PC-9 (cell line): ENCODE measurements at regions not wholly inside any gene's neighbourhood (a gene's known extent, or its start where the extent isn't known, plus 50 kb on each side); places are given as distances from the start of the nearest gene placed in this dataset.

Source experiments
- BruUV-seq: library from RNA; stranded (reverse); fragments of 400-500 nt; replicated peaks from 2 replicates; lab custom pipeline; 2021; lab: Mats Ljungman, UMichigan
- CTCF ChIA-PET: fragments of 300-600 bp; sonication (Branson Sonifier 250); formaldehyde crosslinking; loops from one replicate; lab custom pipeline; 2022; ENCODE audit warnings: antibody characterized with exemption; lab: Charles Lee
- POLR2A ChIA-PET: fragments of 300-600 bp; sonication (Branson Sonifier 250); formaldehyde crosslinking; loops from one replicate; lab custom pipeline; 2022; ENCODE audit warnings: antibody characterized with exemption; ENCODE audit not compliant: unreplicated experiment; lab: Charles Lee
- DNase-seq, 2 experiments: peaks; one replicate each; pipeline versions ENCODE4 v3.0.0 to v3.0.0-alpha.2; 2015 to 2022; ENCODE audit warnings: mixed read lengths in 1 of 2
- H2AFZ ChIP-seq: fragments of 200-600 bp; sonication (generic); 2 replicates; pipeline ENCODE4 v1.8.1; 2017; ENCODE audit warnings: antibody characterized with exemption
- H3F3A ChIP-seq: fragments of 200-600 bp; sonication (generic); 2 replicates; pipeline ENCODE4 v1.8.1; 2017; ENCODE audit warnings: antibody characterized with exemption, mild to moderate bottlenecking, low read depth; ENCODE audit not compliant: insufficient read depth
- H3K27ac ChIP-seq: fragments of 200-600 bp; sonication (generic); 2 replicates; pipeline ENCODE4 v1.6.1; 2016; ENCODE audit warnings: mixed run types
- H3K27me3 ChIP-seq: fragments of 200-600 bp; sonication (generic); 2 replicates; pipeline ENCODE4 v1.6.1; 2016; ENCODE audit warnings: low read depth, mixed run types; ENCODE audit not compliant: insufficient read depth
- H3K36me3 ChIP-seq: fragments of 200-600 bp; sonication (generic); 2 replicates; pipeline ENCODE4 v1.6.1; 2016; ENCODE audit warnings: low read depth, mixed run types
- H3K4me1 ChIP-seq: fragments of 200-600 bp; sonication (generic); replicated peaks from 2 replicates; pipeline ENCODE4 v1.6.1; 2016; ENCODE audit warnings: mixed run types; ENCODE audit not compliant: insufficient read depth
- H3K4me2 ChIP-seq: fragments of 200-600 bp; sonication (generic); 2 replicates; pipeline ENCODE4 v1.6.1; 2017; ENCODE audit warnings: mixed run types
- H3K4me3 ChIP-seq: fragments of 200-600 bp; sonication (generic); 2 replicates; pipeline ENCODE4 v1.6.1; 2016; ENCODE audit warnings: mixed run types
- H3K79me2 ChIP-seq: fragments of 200-600 bp; sonication (generic); 2 replicates; pipeline ENCODE4 v1.6.1; 2017; ENCODE audit warnings: low read depth, mixed run types
- H3K9me2 ChIP-seq: fragments of 200-600 bp; sonication (generic); 2 replicates; pipeline ENCODE4 v1.8.1; 2017; ENCODE audit warnings: mild to moderate bottlenecking; ENCODE audit not compliant: insufficient read depth
- H3K9me3 ChIP-seq: fragments of 200-600 bp; sonication (generic); 2 replicates; pipeline ENCODE4 v1.8.1; 2016; ENCODE audit warnings: low read depth; ENCODE audit not compliant: insufficient read depth
- H4K20me1 ChIP-seq: fragments of 200-600 bp; sonication (generic); 2 replicates; pipeline ENCODE4 v1.8.1; 2017; ENCODE audit not compliant: insufficient read depth
- EZH2 ChIP-seq: fragments of 200-600 bp; sonication (generic); IDR thresholded peaks from 2 replicates; pipeline ENCODE4 v1.8.0; 2017; ENCODE audit warnings: antibody characterized with exemption, low read depth
- intact Hi-C: fragments of 100-400 bp; cut with micrococcal nuclease; formaldehyde crosslinking; loops from one replicate; pipeline ENCODE4 v1.10.0; 2022; ENCODE audit not compliant: unreplicated experiment
- TF ChIP-seq, protein P1 (sequence below): fragments of 200-600 bp; sonication (generic); conservative IDR thresholded peaks from 2 replicates; pipeline ENCODE4 v1.6.1; 2017; ENCODE audit warnings: mixed run types, antibody characterized with exemption, mild to moderate bottlenecking, moderate library complexity

DNA sequence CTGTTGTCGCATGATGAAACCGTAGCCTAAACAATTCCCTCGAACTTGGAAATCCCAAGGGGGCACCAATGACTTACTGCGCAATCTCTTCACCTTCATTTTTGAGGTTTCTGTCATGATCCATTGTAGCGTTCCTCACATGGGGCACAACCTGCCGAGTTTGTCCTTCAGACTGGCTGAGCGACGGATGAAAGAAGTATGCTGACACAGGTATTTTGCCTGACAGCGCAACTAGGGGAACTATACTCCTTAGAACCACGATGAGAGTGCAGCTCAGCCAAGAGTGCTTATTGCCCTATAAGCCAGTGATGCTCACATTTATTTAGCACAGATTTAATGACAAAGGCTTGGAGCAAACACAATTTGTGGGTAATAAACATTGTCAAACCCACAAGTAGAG, 106.3 kb upstream of the ZNF267 start:
- no peak overlapping the region for H3K27ac ChIP-seq
- TF ChIP-seq EZH2 = no peak
- TF ChIP-seq, protein P1, sequence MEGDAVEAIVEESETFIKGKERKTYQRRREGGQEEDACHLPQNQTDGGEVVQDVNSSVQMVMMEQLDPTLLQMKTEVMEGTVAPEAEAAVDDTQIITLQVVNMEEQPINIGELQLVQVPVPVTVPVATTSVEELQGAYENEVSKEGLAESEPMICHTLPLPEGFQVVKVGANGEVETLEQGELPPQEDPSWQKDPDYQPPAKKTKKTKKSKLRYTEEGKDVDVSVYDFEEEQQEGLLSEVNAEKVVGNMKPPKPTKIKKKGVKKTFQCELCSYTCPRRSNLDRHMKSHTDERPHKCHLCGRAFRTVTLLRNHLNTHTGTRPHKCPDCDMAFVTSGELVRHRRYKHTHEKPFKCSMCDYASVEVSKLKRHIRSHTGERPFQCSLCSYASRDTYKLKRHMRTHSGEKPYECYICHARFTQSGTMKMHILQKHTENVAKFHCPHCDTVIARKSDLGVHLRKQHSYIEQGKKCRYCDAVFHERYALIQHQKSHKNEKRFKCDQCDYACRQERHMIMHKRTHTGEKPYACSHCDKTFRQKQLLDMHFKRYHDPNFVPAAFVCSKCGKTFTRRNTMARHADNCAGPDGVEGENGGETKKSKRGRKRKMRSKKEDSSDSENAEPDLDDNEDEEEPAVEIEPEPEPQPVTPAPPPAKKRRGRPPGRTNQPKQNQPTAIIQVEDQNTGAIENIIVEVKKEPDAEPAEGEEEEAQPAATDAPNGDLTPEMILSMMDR = no peak
- H2AFZ ChIP-seq = no peak overlapping the region
- H3K27me3 ChIP-seq = no peaks in the 10 kb centered on the region
- no peaks in the 10 kb centered on the region for H3K36me3 ChIP-seq
- H3K4me3 ChIP-seq = no peak overlapping the region
- ChIA-PET POLR2A (no interaction called here), CTCF (no interaction called here)
- H3K4me2 ChIP-seq = no peak overlapping the region
- no peaks in the 10 kb centered on the region for H3F3A ChIP-seq
- no peaks in the 10 kb centered on the region for H4K20me1 ChIP-seq
- intact Hi-C loops = no loop called here
- H3K9me2 ChIP-seq = no peaks in the 10 kb centered on the region
- H3K79me2 ChIP-seq = no peaks in the 10 kb centered on the region
- H3K4me1 ChIP-seq = no peaks in the 10 kb centered on the region
- no peak for DNase-seq
- peaks cover 47% of the 10 kb centered on the region for H3K9me3 ChIP-seq
- no TSS peak for BruUV-seq

DNA sequence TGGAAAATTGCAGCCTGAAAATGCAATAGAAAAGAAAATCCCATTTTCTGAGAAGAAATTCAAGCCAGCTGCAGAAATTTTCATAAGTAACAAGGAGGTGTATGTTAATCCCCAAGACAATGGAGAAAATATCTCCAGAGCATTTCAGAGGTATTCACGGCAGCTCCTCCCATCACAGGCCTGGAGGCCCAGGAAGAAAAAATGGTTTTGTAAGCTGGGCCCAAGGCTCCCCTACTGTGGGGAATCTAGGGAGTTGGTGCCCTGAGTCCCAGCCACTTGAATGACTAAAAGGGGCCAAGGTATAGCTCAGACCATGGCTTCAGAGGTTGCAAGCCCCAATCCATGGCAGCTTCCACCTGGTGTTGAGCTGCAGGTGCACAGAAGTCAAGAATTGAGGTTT, 93.3 kb upstream of the ZNF267 start:
- no peak for DNase-seq
- CTCF ChIA-PET = no interaction called here
- no TSS peak for BruUV-seq
- POLR2A ChIA-PET = no interaction called here
- no peak for TF ChIP-seq EZH2
- TF ChIP-seq, protein P1 = no peak
- Histone ChIP-seq H3K27me3 (no peaks in the 10 kb centered on the region), H3K4me2 (no peak overlapping the region), H2AFZ (no peak overlapping the region), H3K4me1 (no peaks in the 10 kb centered on the region), H3F3A (no peaks in the 10 kb centered on the region), H4K20me1 (no peaks in the 10 kb centered on the region), H3K9me3 (peaks cover 7% of the 10 kb centered on the region; the same call in 1 of the 2 replicates), H3K27ac (no peak overlapping the region), H3K4me3 (no peak overlapping the region), H3K79me2 (no peaks in the 10 kb centered on the region), H3K9me2 (no peaks in the 10 kb centered on the region), H3K36me3 (no peaks in the 10 kb centered on the region)
- intact Hi-C loops = no loop called here

DNA sequence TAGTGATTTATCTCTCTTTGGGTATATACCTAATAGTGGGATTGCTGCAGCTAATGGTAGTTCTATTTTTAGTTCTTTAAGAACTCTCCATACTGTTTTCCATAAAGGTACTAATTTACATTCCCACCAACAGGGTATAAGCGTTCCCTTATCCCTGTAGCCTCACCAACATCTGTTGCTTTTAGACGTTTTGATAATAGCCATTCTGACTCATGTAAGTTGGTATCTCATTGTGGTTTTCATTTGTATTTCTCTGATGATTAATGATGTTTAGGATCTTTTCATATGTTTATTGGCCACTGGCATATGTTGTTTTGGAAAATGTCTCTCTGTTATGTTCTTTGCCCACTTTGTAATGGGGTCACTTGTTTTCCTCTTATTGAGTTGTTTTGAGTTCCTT, 88.5 kb upstream of the ZNF267 start:
- no peak for TF ChIP-seq EZH2
- TF ChIP-seq, protein P1 = no peak

More for the DNA sequence above, 88.5 kb upstream of the ZNF267 start:
- Histone ChIP-seq H3K27ac (no peak overlapping the region), H3K36me3 (no peaks in the 10 kb centered on the region), H3K9me2 (no peaks in the 10 kb centered on the region), H4K20me1 (no peaks in the 10 kb centered on the region), H3K4me3 (no peak overlapping the region), H3K79me2 (no peaks in the 10 kb centered on the region), H3F3A (no peaks in the 10 kb centered on the region), H3K4me1 (no peaks in the 10 kb centered on the region), H3K4me2 (no peak overlapping the region), H3K27me3 (no peaks in the 10 kb centered on the region), H2AFZ (no peak overlapping the region), H3K9me3 (no peaks in the 10 kb centered on the region; the same call in 1 of the 2 replicates)
- CTCF ChIA-PET = no interaction called here
- no peak for DNase-seq
- intact Hi-C loops = no loop called here
- POLR2A ChIA-PET = no interaction called here
- BruUV-seq = no TSS peak
